GM12872 (cell line): ENCODE measurements at regions not wholly inside any gene's neighbourhood (a gene's known extent, or its start where the extent isn't known, plus 50 kb on each side); places are given as distances from the start of the nearest gene placed in this dataset.

ENCODE experiments used
- TF ChIP-seq, protein P1 (sequence below): IDR thresholded peaks from 3 replicates; pipeline ENCODE4 v1.5.1; 2011; ENCODE audit warnings: low read depth, mild to moderate bottlenecking, low read length, moderate library complexity; ENCODE audit not compliant: insufficient read depth

DNA sequence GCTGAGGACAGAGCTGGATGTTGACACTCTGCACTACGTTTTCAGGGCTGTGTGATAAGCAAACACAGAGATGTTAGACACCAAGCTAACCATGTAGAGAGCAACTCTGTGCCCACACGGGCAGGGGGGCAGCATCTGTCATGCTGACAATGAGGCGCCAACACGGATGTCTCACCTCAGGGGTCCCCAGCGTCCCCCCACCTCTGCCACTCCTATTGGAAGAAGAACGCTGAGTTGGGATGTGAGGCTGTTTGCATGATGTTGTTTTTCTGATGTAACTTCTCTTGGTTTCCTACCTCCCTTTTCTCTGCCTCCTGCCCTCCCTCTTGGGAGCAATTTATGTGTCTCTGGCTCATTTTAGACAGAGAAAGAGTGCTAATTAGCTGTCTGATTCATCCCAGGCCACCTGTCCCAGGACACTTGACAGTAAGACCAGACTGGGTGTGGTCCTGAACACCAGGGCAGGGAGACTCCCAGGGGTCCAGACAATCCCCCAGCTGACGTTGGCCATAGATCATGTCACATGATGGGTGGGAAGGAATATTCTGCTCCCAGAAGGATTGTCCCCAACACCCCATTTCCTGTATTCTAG is 89.2 kb upstream of the NCAM1 start:
- TF ChIP-seq, protein P1, sequence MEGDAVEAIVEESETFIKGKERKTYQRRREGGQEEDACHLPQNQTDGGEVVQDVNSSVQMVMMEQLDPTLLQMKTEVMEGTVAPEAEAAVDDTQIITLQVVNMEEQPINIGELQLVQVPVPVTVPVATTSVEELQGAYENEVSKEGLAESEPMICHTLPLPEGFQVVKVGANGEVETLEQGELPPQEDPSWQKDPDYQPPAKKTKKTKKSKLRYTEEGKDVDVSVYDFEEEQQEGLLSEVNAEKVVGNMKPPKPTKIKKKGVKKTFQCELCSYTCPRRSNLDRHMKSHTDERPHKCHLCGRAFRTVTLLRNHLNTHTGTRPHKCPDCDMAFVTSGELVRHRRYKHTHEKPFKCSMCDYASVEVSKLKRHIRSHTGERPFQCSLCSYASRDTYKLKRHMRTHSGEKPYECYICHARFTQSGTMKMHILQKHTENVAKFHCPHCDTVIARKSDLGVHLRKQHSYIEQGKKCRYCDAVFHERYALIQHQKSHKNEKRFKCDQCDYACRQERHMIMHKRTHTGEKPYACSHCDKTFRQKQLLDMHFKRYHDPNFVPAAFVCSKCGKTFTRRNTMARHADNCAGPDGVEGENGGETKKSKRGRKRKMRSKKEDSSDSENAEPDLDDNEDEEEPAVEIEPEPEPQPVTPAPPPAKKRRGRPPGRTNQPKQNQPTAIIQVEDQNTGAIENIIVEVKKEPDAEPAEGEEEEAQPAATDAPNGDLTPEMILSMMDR, result no peak

DNA sequence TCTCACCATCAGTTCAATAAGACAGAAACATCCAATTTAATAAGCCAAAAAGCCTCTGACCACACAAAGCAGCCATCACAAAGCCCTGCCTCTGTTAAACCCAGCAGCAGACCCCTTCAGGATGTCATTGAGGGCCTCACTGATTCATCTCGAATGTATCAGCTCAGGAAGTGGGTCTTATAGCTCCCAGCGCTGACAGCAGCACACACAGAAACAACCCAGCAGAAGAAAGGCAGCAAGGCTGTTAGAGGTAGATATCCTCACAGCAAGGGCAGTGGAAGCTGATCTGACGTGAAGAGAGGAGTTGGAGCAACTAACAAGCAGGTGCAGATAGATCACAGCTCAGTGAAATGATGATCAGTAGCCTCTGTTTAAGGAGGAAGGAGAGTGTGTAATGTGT is 86.2 kb upstream of the NCAM1 start:
- TF ChIP-seq, protein P1, result no peak

DNA sequence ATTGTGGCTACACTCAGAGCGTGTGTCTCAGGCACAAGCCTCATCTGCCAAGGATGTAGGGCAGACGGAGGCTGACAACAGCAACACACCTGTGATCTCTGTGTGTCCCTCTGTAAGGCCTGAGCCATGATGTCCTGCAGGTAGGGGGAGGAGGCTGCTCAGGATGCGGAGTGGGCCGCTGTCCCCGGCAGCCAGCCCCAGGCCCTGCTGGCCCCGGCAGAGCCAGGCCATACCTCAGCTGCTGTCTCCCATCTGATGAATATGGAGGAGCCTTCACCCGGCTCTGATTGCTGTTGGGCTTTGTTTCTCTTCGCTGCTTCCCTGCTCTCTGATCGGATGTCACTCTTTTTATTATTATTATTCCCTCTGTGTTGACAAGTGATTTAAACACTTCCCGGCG is 83.6 kb upstream of the NCAM1 start:
- TF ChIP-seq, protein P1, result no peak

DNA sequence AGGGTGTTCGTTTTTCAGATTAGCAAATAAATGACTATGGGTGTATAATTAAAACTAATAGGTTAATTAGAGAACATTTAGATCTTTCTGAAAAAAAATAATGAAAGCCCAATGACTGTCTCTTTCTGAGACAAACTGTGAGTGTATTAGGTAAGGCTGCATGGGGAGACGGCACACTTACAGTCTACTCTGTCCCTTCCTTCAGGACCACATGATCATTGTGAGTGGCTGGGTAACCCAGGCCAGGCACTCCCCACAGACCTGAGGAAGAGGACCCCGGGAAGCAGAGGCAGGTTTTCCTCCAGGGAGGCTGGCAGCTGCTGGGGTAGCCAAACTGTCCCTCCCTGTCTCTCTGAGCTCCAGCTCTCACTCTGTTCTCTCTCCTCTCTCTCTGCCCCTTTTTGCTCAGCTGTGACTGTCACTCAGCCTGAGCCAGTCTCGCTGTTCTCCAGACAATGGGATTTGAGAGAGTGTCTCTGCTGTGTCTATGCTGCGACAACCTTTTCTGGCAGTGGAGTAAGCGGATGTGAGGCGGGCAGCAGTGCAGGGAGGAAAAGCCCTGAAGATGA is 83.1 kb upstream of the NCAM1 start:
- TF ChIP-seq, protein P1, result no peak

DNA sequence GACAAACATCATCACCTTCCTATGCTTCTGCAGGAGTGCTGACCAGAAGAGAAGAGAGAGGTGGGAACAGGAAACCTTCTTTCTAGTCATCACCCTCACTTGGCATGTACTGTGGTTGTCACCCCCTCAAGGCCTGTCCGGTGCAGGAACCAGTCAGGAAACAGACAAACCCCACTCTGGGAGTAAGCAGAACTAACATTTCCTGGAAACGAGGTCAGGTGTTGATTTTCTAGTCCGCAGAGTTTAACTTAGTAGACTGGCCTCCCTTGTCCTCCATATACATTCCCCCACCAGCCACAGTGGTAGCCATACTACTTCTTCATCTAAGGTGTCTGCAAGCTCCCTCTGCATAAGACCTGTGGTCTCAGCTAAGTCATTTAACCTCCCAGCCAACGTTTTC is 80.7 kb upstream of the NCAM1 start:
- TF ChIP-seq, protein P1, result no peak

GRCh38 chr11:112881461-112881860 is 79.8 kb upstream of the NCAM1 start:
- TF ChIP-seq, protein P1, result no peak

DNA sequence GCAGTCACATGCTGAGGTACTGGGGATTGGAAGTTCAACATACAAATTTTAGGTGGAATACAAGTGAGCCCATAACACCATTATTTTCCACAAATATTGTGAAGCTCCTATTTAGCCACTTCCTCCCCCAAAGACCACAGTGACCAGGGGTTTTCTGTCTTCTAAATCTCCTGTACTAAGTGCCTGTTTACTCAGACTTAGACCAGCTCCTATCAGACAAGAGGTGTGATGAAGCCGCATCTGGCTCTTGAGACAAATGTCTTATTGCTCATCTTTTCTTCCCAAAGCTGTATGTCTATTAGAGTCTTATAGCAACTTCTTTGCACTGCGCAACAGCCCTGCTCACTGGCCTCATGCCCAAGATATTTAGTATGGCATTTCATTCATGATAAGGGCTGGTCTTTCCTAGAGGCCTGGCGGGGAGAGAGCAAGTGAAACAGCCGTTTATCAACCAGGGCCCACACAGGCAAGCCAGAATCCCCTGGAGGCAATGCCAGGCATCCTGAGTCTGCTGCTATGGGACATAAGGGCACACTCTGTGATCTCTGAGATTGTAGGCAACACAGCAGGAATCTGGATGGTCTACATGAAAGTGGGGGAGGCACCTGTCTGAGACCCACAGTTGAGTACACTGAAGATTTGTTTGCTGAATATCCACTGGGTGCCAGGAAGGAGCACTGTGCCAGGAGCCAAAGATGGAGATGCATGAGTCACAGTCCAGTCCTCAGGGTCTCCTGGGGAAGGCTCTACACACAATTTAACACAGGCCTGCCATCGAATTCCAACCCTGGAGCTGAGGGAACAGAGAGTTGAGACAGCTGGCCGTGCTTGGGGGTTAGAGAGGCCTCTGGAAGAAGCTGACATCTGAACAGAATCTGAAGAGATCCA is 78.5 kb upstream of the NCAM1 start:
- TF ChIP-seq, protein P1, result no peak
